GM23248 (cell line): ENCODE measurements at regions not wholly inside any gene's neighbourhood (a gene's known extent, or its start where the extent isn't known, plus 50 kb on each side); places are given as distances from the start of the nearest gene placed in this dataset.

Experiments
- EZH2 ChIP-seq: fragments of 200-600 bp; sonication (generic); IDR thresholded peaks from 2 replicates; pipeline ENCODE4 v1.6.1; 2018; ENCODE audit warnings: antibody characterized with exemption, mild to moderate bottlenecking; ENCODE audit not compliant: insufficient read depth, poor library complexity, severe bottlenecking
- EZH2phosphoT487 ChIP-seq: fragments of 200-600 bp; sonication (generic); IDR thresholded peaks from 2 replicates; pipeline ENCODE4 v1.6.1; 2018; ENCODE audit warnings: antibody characterized with exemption, moderate library complexity, mild to moderate bottlenecking, low read depth; ENCODE audit not compliant: insufficient read depth

GRCh38 chr10:120318862-120319261, 138.2 kb upstream of the PLPP4 start:
- TF ChIP-seq EZH2phosphoT487 = no peak
- TF ChIP-seq EZH2 = no peak
